HFF-Myc (cell line): ENCODE measurements at regions not wholly inside any gene's neighbourhood (a gene's known extent, or its start where the extent isn't known, plus 50 kb on each side); places are given as distances from the start of the nearest gene placed in this dataset.

Experiments
- DNase-seq: peaks from one replicate; pipeline ENCODE4 v3.0.0-alpha.2; 2011; ENCODE audit warnings: low read depth; ENCODE audit errors: extremely low read depth
- H3K4me3 ChIP-seq: replicated peaks from 2 replicates; pipeline ENCODE4 v1.5.1; 2011; ENCODE audit warnings: low read depth, mild to moderate bottlenecking, control low read depth, low read length
- CTCF ChIP-seq: IDR thresholded peaks from 2 replicates; pipeline ENCODE4 v1.5.1; 2012; ENCODE audit warnings: mild to moderate bottlenecking, low read depth, low read length, control low read depth; ENCODE audit errors: missing control alignments

GRCh38 chr4:107562316-107562715 is 157.7 kb downstream of the PAPSS1 start:
- no peak for TF ChIP-seq CTCF
- H3K4me3 ChIP-seq, result no peak overlapping the region
- no peak for DNase-seq

DNA sequence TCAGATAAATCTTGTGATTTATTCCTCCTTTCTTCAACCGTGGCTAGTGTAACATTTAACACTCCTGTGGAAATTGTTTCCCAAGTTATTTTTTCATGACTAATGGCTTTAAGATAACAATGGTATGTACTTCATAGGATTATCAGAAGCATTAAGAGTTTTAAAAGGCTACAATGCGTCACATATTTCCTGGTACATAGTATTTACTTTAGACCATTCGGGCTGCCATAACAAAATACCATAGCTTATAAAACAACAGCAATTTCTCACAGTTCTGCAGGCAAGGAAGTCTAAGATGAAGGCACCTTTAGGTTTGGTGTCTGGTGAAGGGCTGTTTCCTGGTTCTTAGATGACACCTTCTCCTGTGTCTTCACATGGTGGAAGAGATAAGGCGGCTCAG is 158.6 kb downstream of the PAPSS1 start:
- DNase-seq, result no peak
- TF ChIP-seq CTCF, result no peak
- no peak overlapping the region for H3K4me3 ChIP-seq

GRCh38 chr4:107559653-107560052 is 160.4 kb downstream of the PAPSS1 start:
- H3K4me3 ChIP-seq, result no peak overlapping the region
- DNase-seq, result no peak
- no peak for TF ChIP-seq CTCF

GRCh38 chr4:107552306-107552705 is 167.7 kb downstream of the PAPSS1 start:
- no peak for TF ChIP-seq CTCF
- no peak overlapping the region for H3K4me3 ChIP-seq
- DNase-seq, result no peak

GRCh38 chr4:107548211-107548905 is 171.7 kb downstream of the PAPSS1 start:
- no peak for TF ChIP-seq CTCF
- peak; percentile 30 for DNase-seq

GRCh38 chr4:107546638-107547037 is 173.4 kb downstream of the PAPSS1 start:
- no peak for TF ChIP-seq CTCF
- DNase-seq, result no peak
- no peak overlapping the region for H3K4me3 ChIP-seq

More at GRCh38 chr4:107548211-107548905, 171.7 kb downstream of the PAPSS1 start:
- H3K4me3 ChIP-seq, result no peak overlapping the region

DNA sequence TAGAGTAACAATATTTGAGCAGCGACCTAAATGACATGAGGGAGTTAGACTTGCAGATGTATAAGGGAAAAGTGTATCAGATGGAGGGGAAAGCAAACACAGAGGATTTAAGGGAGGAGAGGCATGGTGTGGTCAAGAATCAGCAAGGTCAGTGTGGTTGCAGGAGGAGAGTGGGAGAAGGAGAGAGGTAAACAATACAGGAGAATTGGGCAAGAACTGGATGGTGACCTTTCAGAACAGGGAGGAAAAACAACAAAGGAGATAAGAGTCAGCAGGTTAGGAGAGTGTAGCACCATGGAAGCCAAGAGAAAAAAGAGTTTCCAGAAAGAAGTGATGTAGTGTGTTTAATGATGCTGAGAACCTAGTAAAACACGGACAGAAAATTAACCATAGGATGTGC is 178.5 kb downstream of the PAPSS1 start:
- no peak for TF ChIP-seq CTCF
- DNase-seq, result no peak

More for the DNA sequence above, 178.5 kb downstream of the PAPSS1 start:
- H3K4me3 ChIP-seq, result no peak overlapping the region
